ENCODE measurements at regions not wholly inside any gene's neighbourhood (a gene's known extent, or its start where the extent isn't known, plus 50 kb on each side); places are given as distances from the start of the nearest gene placed in this dataset.

GRCh38 chr5:58046371-58046770 lies 413.5 kb downstream of the PLK2 start:
- Histone ChIP-seq H3K27ac (replicated peaks) (no peak overlapping the region), H3K27me3 (ENCODE audit: insufficient read depth, poor library complexity, severe bottlenecking) (no peaks in the 10 kb centered on the region), H3K4me3 (replicated peaks; ENCODE audit: insufficient read depth, low read length) (no peak overlapping the region)
- TF ChIP-seq REST (IDR thresholded peaks at IDR 0.05; ENCODE audit: insufficient replicate concordance, low read depth) (no peak), GABPA (IDR thresholded peaks at IDR 0.05; ENCODE audit: low read depth) (no peak), SPI1 (IDR thresholded peaks at IDR 0.05; ENCODE audit: borderline replicate concordance, low read depth) (no peak), POLR2AphosphoS5 (IDR thresholded peaks at IDR 0.05; ENCODE audit: low read depth) (no peak)
- TF ChIP-seq, protein P1, sequence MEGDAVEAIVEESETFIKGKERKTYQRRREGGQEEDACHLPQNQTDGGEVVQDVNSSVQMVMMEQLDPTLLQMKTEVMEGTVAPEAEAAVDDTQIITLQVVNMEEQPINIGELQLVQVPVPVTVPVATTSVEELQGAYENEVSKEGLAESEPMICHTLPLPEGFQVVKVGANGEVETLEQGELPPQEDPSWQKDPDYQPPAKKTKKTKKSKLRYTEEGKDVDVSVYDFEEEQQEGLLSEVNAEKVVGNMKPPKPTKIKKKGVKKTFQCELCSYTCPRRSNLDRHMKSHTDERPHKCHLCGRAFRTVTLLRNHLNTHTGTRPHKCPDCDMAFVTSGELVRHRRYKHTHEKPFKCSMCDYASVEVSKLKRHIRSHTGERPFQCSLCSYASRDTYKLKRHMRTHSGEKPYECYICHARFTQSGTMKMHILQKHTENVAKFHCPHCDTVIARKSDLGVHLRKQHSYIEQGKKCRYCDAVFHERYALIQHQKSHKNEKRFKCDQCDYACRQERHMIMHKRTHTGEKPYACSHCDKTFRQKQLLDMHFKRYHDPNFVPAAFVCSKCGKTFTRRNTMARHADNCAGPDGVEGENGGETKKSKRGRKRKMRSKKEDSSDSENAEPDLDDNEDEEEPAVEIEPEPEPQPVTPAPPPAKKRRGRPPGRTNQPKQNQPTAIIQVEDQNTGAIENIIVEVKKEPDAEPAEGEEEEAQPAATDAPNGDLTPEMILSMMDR (IDR thresholded peaks at IDR 0.05; ENCODE audit: insufficient read depth, low read length), result no peak
- DNase-seq (ENCODE audit: low read depth in 1 of 2, low spot score in 1 of 2), result no peak

- no peak overlapping the region for H3K4me3 ChIP-seq (replicated peaks; ENCODE audit: insufficient read depth, low read length)
- no peak for TF ChIP-seq REST (IDR thresholded peaks at IDR 0.05; ENCODE audit: insufficient replicate concordance, low read depth)
- no peak for DNase-seq (ENCODE audit: low read depth in 1 of 2, low spot score in 1 of 2)
- no peak overlapping the region for H3K27ac ChIP-seq (replicated peaks)
- no peaks in the 10 kb centered on the region for H3K27me3 ChIP-seq (ENCODE audit: insufficient read depth, poor library complexity, severe bottlenecking)
These were observed 415.7 kb downstream of the PLK2 start for GRCh38 chr5:58044166-58044565.

DNA sequence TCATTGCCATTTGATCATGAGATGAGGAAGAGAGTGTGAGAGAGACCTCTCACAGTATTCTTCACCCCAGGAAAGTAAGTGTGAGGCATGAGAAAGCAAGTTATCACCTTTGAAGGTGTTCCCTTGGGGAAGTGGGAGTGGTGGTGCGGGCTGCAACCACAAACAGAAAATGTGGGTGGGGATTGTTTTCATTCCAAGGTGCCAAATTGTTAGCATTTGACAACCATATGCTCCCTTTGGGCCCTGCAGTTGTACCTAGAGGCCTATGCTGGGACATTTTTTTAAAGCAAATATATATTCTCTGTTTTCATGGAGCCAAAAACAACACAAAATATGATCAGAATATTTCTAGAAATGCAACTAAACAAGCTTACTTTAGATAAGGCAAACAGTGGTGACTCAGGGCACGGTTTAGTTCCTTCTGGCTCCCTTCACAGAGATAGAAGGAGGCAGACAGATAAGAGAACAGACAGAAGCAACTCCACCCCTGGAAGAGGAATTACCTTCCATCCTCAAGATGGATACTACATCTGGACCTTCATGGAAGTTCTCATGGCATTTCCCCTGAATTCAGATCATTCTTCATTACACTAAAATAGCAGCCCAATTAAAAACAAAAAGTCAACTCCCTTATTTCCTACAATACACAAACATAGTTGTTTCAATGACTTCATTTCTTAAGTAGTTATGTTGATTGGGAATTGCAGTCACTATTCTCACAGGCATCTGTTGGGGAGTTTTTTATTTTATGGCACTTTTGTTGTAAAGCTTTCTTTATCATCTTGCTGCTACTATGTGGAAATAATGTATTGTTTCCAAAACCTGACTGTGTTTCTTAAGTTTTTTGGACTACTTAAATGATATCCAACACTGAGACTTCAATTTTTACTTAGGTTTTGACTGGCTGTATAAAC lies 416.6 kb downstream of the PLK2 start:
- no peak for DNase-seq (ENCODE audit: low read depth in 1 of 2, low spot score in 1 of 2)
- H3K27me3 ChIP-seq (ENCODE audit: insufficient read depth, poor library complexity, severe bottlenecking), result no peaks in the 10 kb centered on the region
- TF ChIP-seq SPI1 (IDR thresholded peaks at IDR 0.05; ENCODE audit: borderline replicate concordance, low read depth) (no peak), REST (IDR thresholded peaks at IDR 0.05; ENCODE audit: insufficient replicate concordance, low read depth) (no peak), GABPA (IDR thresholded peaks at IDR 0.05; ENCODE audit: low read depth) (no peak), POLR2AphosphoS5 (IDR thresholded peaks at IDR 0.05; ENCODE audit: low read depth) (no peak)
- TF ChIP-seq, protein P1 (IDR thresholded peaks at IDR 0.05; ENCODE audit: insufficient read depth, low read length), result no peak
- no peak overlapping the region for H3K27ac ChIP-seq (replicated peaks)
- no peak overlapping the region for H3K4me3 ChIP-seq (replicated peaks; ENCODE audit: insufficient read depth, low read length)
